Naive B cell (primary cell): ENCODE measurements at regions not wholly inside any gene's neighbourhood (a gene's known extent, or its start where the extent isn't known, plus 50 kb on each side); places are given as distances from the start of the nearest gene placed in this dataset.
"Not testable (repeated sequence)": the region's sequence is repeated elsewhere in the genome, so short reads cannot be mapped to it uniquely, and the experiment has no call there.

Experiments used
- ATAC-seq, 2 donors: fragments of 150-1000 bp; cut with Tn5 transposase; 2 replicates each; pipeline ENCODE4 v1.10.0; 2021; ENCODE audit warnings: low read depth in 2 of 2, mild to moderate bottlenecking in 2 of 2, moderate library complexity in 2 of 2
- DNase-seq: peaks from one replicate; pipeline ENCODE4 v3.0.0; 2022
- H3K27ac Mint-ChIP-seq, 6 donors: one replicate each; pipeline ENCODE4 v1.8.0; 2020 to 2022; ENCODE audit warnings: mild to moderate bottlenecking in 6 of 6, mixed read lengths in 6 of 6, moderate library complexity in 5 of 6, inconsistent platforms in 2 of 6
- H3K27me3 Mint-ChIP-seq, 3 donors: one replicate each; pipeline ENCODE4 v1.8.0; 2021 to 2022; ENCODE audit warnings: mixed read lengths in 3 of 3, mild to moderate bottlenecking in 1 of 3
- H3K36me3 Mint-ChIP-seq, 2 donors: one replicate each; pipeline ENCODE4 v1.8.0; 2020 to 2022; ENCODE audit warnings: mixed read lengths in 2 of 2, inconsistent platforms in 1 of 2, mild to moderate bottlenecking in 1 of 2
- H3K4me1 Mint-ChIP-seq, 3 donors: one replicate each; pipeline ENCODE4 v1.8.0; 2020 to 2022; ENCODE audit warnings: mixed read lengths in 3 of 3, inconsistent platforms in 1 of 3, mild to moderate bottlenecking in 1 of 3, moderate library complexity in 1 of 3
- H3K4me3 Mint-ChIP-seq, 8 donors: one replicate each; pipeline ENCODE4 v1.8.0; 2020 to 2022; ENCODE audit warnings: mild to moderate bottlenecking in 8 of 8, mixed read lengths in 8 of 8, moderate library complexity in 8 of 8, inconsistent platforms in 2 of 8
- H3K9me3 Mint-ChIP-seq, 7 donors: one replicate each; pipeline ENCODE4 v1.8.0; 2020 to 2022; ENCODE audit warnings: mixed read lengths in 7 of 7, mild to moderate bottlenecking in 5 of 7, inconsistent platforms in 2 of 7, moderate library complexity in 1 of 7

- no peaks in the 10 kb centered on the region for H3K4me1 Mint-ChIP-seq
- peaks cover 2 to 21% (median 9%) of the 10 kb centered on the region in 7 donors for H3K9me3 Mint-ChIP-seq
- ATAC-seq (no peak), DNase-seq (no peak)
- H3K36me3 Mint-ChIP-seq: no peaks in the 10 kb centered on the region
- no peak overlapping the region for H3K27ac Mint-ChIP-seq
- H3K27me3 Mint-ChIP-seq: no peaks in the 10 kb centered on the region
- H3K4me3 Mint-ChIP-seq: no peak overlapping the region
Observed at GRCh38 chr6:118367314-118367713, 180.8 kb upstream of the PLN start.

DNA sequence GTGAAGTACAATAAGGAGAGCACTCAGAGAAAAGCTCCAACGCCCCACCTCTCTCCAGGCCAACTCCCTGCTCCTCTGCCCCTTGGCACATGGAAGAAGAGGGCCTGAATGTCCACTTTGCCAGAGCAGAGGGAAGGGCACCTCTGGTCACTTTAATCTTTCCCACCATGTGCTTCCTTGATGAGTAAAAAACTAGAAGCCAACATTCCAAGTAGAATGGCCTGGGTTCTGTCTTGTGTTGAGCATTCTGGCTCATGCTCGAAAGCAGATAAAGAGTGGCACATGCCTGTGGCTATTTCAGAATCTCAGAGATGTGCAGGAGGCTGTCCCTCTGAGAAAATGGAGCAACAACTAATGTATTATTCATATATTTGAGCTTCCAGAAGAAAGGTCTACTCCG is 177.4 kb upstream of the PLN start:
- H3K9me3 Mint-ChIP-seq: peaks cover 2 to 21% (median 9%) of the 10 kb centered on the region in 7 donors
- ATAC-seq: no peak
- no peaks in the 10 kb centered on the region for H3K4me1 Mint-ChIP-seq
- no peak overlapping the region for H3K27ac Mint-ChIP-seq
- H3K27me3 Mint-ChIP-seq: peaks cover 0 to 12% (median 8%) of the 10 kb centered on the region in 3 donors
- H3K36me3 Mint-ChIP-seq: no peaks in the 10 kb centered on the region
- DNase-seq: no peak
- no peak overlapping the region for H3K4me3 Mint-ChIP-seq

DNA sequence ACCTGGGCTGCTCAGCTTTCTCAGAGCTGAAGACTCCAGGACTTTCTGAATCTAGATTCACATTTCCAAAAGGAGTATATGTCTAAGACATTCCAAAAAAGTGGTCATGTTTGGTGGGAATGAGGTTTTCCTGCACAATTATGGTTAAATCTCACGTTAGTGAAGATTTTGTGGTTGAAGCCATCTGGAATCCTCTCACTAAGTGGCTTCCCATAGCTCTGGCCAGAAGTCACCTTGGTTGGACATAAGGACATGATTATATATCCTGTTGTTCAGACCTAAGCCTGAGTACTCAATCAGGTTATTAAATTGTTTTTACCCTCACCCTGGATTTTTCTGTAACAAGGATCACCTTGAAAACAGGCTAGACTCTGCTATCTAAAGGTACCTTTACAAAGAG is 176.1 kb upstream of the PLN start:
- Mint-ChIP-seq H3K36me3 (no peaks in the 10 kb centered on the region), H3K9me3 (peaks cover 2 to 21% (median 9%) of the 10 kb centered on the region in 7 donors), H3K27me3 (peaks cover 0 to 12% (median 8%) of the 10 kb centered on the region in 3 donors), H3K4me3 (no peak overlapping the region), H3K4me1 (no peaks in the 10 kb centered on the region), H3K27ac (no peak overlapping the region)
- no peak for DNase-seq
- ATAC-seq: no peak

DNA sequence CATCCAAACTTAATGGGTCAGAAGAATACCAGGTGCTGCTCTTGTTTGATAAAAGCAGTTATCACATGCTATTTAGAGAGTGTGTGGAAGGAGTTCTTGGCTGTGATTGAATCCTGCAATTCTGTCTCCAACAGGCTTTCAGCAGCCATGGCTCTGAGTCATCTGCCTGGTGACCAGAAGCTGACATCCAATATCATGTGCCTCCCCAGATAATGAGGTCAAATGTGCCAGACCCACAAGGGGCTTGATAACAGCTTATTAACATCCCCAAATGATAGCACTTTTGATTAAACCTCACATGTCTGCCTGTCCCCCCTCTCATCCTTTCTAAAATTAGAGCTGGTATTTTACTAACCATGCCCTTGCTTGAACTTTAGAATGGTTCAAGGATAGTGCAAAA is 175.7 kb upstream of the PLN start:
- DNase-seq (no peak), ATAC-seq (no peak)
- Mint-ChIP-seq H3K9me3 (peaks cover 2 to 21% (median 9%) of the 10 kb centered on the region in 7 donors), H3K27me3 (peaks cover 0 to 12% (median 8%) of the 10 kb centered on the region in 3 donors), H3K27ac (no peak overlapping the region), H3K36me3 (no peaks in the 10 kb centered on the region), H3K4me3 (no peak overlapping the region), H3K4me1 (no peaks in the 10 kb centered on the region)

DNA sequence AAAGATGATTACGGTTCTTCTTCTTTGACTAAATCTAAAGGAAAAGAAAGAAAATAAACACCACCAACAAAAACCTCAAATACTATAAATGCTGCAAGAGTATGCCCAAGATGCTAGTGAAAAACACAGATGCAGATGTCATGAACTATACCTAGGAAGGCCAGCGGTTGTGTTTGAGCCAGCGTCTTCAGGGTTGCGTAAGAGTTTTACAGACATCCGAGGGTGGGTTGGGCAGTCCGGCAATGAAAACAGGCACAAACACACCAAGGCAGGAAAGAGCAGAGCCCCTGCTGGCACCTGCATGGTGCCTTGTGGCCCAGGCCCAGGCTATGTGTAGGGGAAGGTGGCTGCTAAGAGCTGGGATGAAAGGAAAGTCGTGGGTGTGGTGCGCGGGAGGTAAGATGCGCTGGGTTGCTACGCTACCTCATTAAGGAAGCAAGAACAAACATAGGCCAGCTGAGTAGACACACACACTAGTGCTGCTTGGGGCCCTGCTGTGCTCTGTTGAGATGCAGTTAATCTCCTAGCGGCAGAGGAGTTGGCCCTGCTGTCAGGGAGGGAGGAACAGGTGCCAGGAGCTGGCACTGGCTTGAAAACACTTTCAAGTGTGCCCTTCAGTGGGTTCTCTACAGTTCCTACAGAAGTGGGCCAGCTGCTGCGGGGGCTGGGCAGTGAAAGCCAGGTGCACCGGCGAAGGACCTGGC is 170.2 kb upstream of the PLN start:
- DNase-seq (no peak), ATAC-seq (no peak)
- Mint-ChIP-seq H3K4me1 (no peaks in the 10 kb centered on the region), H3K27me3 (peaks cover 0 to 12% (median 8%) of the 10 kb centered on the region in 3 donors), H3K4me3 (no peak overlapping the region), H3K9me3 (peaks cover 0 to 18% (median 3%) of the 10 kb centered on the region in 7 donors), H3K27ac (no peak overlapping the region), H3K36me3 (no peaks in the 10 kb centered on the region)

DNA sequence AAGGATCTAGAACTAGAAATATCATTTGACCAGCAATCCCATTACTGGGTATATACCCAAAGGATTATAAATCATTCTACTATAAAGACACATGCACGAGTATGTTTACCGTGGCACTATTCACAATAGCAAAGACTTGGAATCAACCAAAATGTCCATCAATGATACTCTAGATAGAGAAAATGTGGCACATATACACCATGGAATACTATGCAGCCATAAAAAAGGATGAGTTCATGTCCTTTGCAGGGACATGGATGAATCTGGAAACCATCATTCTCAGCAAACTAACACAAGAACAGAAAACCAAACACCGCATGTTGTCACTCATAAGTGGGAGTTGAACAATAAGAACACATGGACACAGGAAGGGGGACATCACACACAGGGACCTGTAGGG is 167.5 kb upstream of the PLN start:
- not testable (repeated sequence) for DNase-seq, H3K36me3 Mint-ChIP-seq, ATAC-seq, H3K27me3 Mint-ChIP-seq, H3K4me1 Mint-ChIP-seq, H3K27ac Mint-ChIP-seq, H3K4me3 Mint-ChIP-seq
- peaks cover 0 to 18% (median 3%) of the 10 kb centered on the region in 7 donors for H3K9me3 Mint-ChIP-seq

GRCh38 chr6:118382126-118382525 is 166.0 kb upstream of the PLN start:
- no peak overlapping the region for H3K27ac Mint-ChIP-seq
- no peaks in the 10 kb centered on the region for H3K36me3 Mint-ChIP-seq

GRCh38 chr6:118383924-118384323 is 164.2 kb upstream of the PLN start:
- H3K4me1 Mint-ChIP-seq: no peaks in the 10 kb centered on the region
- peaks cover 0 to 4% (median 0%) of the 10 kb centered on the region in 3 donors for H3K27me3 Mint-ChIP-seq
- no peak overlapping the region for H3K4me3 Mint-ChIP-seq
- no peak for DNase-seq
- no peaks in the 10 kb centered on the region for H3K36me3 Mint-ChIP-seq
- H3K27ac Mint-ChIP-seq: no peak overlapping the region
- peaks cover 0 to 14% (median 8%) of the 10 kb centered on the region in 7 donors for H3K9me3 Mint-ChIP-seq
- no peak for ATAC-seq

More at GRCh38 chr6:118382126-118382525, 166.0 kb upstream of the PLN start:
- Mint-ChIP-seq H3K9me3 (peaks cover 2 to 18% (median 8%) of the 10 kb centered on the region in 7 donors), H3K4me3 (no peak overlapping the region), H3K4me1 (no peaks in the 10 kb centered on the region), H3K27me3 (peaks cover 0 to 3% (median 0%) of the 10 kb centered on the region in 3 donors)
- ATAC-seq (no peak), DNase-seq (no peak)

DNA sequence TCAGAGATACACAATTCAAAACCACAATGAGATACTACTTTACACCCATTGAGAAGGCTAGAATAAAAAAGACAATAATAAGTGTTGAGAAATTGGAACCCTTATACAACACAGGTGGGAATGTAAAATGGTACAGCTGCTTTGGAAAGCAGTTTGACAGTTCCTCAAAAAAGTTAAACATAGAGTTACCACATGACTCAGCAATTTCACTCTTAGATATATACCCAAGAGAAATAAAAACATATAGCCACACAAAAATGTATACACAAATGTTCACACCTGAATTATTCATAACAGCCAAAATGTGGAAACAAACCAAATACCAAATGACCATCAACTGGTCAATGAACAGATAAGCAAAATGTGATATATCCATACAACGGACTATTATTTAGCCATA is 161.1 kb upstream of the PLN start:
- no peaks in the 10 kb centered on the region for H3K36me3 Mint-ChIP-seq
- H3K4me1 Mint-ChIP-seq: no peaks in the 10 kb centered on the region
- H3K27me3 Mint-ChIP-seq: peaks cover 0 to 8% (median 0%) of the 10 kb centered on the region in 3 donors
- DNase-seq (no peak), ATAC-seq (no peak)
- H3K9me3 Mint-ChIP-seq: peaks cover 0 to 8% (median 3%) of the 10 kb centered on the region in 7 donors
- H3K27ac Mint-ChIP-seq: no peak overlapping the region
- H3K4me3 Mint-ChIP-seq: no peak overlapping the region

DNA sequence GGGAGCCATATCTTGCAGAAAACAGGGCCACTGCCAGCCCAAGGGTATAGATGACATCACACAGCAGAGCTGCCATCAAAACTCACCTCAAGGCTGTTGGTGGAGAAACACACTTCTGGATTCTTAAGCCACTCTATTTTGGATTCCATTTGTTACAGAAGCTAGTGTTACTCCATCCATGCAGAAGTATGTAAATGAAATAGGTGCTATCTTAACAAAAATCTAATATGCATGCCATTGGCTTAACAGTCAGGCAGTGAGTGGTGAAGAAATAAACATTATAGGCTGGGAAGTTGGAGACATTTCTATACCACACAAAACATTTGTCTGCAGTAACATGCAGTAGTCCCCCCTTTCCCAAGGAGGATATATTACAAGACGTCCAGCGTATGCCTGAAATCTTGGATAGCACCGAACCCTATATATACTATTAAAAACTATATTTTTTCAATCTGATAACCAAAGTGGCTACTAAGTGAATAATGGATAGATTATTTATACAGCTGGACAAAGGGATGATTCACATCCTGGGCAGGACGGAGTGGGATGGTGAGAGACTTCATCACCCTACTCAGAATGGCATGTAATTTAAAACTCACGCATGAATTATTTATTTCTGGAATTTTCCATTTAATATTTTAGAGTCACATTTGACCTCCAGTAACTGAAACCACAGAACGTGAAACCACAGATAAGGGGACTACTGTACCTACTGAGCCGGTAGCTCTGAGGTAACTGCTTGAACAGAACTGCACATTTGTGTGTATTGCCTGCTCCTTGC is 160.0 kb upstream of the PLN start:
- Mint-ChIP-seq H3K27ac (peak overlapping the region in 2 of 6 donors; percentile 27 to 31), H3K4me1 (no peaks in the 10 kb centered on the region), H3K27me3 (peaks cover 0 to 8% (median 0%) of the 10 kb centered on the region in 3 donors), H3K4me3 (no peak overlapping the region), H3K36me3 (no peaks in the 10 kb centered on the region), H3K9me3 (peaks cover 0 to 8% (median 3%) of the 10 kb centered on the region in 7 donors)
- ATAC-seq: no peak
- no peak for DNase-seq

DNA sequence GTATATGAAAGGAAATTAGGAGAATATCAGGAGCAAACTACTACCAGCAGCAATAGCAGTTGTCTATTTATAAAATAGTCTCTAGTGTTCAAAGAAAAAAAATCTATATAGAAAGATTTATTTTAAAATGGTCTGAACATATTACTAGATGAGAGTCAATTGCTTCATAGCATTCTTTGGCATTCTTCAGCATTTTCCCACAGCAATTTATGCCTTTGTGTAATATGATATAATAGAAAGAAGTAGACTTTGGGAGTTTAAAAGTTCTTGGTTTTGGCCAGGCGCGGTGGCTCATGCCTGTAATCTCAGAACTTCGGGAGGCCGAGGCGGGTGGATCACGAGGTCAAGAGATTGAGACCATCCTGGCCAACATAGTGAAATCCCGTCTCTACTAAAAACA is 157.0 kb upstream of the PLN start:
- Mint-ChIP-seq H3K9me3 (peaks cover 0 to 7% (median 0%) of the 10 kb centered on the region in 7 donors), H3K4me3 (no peak overlapping the region), H3K27me3 (peaks cover 0 to 5% (median 0%) of the 10 kb centered on the region in 3 donors), H3K4me1 (no peaks in the 10 kb centered on the region), H3K27ac (no peak overlapping the region), H3K36me3 (no peaks in the 10 kb centered on the region)
- DNase-seq: no peak
- ATAC-seq: no peak

- Mint-ChIP-seq H3K9me3 (no peaks in the 10 kb centered on the region), H3K36me3 (no peaks in the 10 kb centered on the region), H3K27me3 (peaks cover 0 to 3% (median 0%) of the 10 kb centered on the region in 3 donors), H3K4me1 (no peaks in the 10 kb centered on the region), H3K27ac (no peak overlapping the region), H3K4me3 (no peak overlapping the region)
- DNase-seq: no peak
- ATAC-seq: no peak
Observed at GRCh38 chr6:118394106-118394505, 154.0 kb upstream of the PLN start.

DNA sequence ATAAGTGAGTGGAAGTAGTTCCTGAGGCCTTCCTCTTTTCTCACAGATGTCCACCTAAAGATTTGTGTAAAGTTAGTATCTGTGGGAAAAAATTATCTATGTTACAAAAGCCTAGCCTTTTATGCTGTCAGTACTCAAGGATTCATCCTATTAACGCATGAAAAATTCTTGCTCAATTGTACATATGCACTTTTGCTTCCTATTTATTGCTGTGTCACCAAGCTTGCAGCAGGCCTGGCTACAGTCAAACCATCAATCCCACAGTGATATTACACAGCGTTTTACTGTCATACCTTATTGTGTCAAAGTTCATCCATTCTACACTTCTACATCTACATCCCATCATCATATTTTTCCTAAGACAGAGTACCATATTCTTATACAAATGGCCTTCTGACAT is 151.1 kb upstream of the PLN start:
- Mint-ChIP-seq H3K27me3 (peaks cover 0 to 5% (median 0%) of the 10 kb centered on the region in 3 donors), H3K4me1 (no peaks in the 10 kb centered on the region), H3K4me3 (no peak overlapping the region), H3K9me3 (peaks cover 0 to 2% (median 0%) of the 10 kb centered on the region in 7 donors), H3K36me3 (no peaks in the 10 kb centered on the region), H3K27ac (no peak overlapping the region)
- no peak for ATAC-seq
- no peak for DNase-seq
